H9 (cell line): ENCODE measurements at regions not wholly inside any gene's neighbourhood (a gene's known extent, or its start where the extent isn't known, plus 50 kb on each side); places are given as distances from the start of the nearest gene placed in this dataset.

ENCODE experiments used
- DNase-seq: peaks from one replicate; pipeline ENCODE4 v3.0.0-alpha.2; 2017
- H2AFZ ChIP-seq: one replicate; pipeline ENCODE4 v1.6.1; 2013; ENCODE audit warnings: mild to moderate bottlenecking, low read length, control low read depth, moderate library complexity
- H2AK5ac ChIP-seq: 2 replicates; pipeline ENCODE4 v1.6.1; 2013; ENCODE audit warnings: low read length, control low read depth, mixed read lengths; ENCODE audit not compliant: insufficient read length
- H2BK120ac ChIP-seq: one replicate; pipeline ENCODE4 v1.6.1; 2013; ENCODE audit warnings: low read depth, mild to moderate bottlenecking, low read length, control low read depth, inconsistent platforms; ENCODE audit not compliant: poor library complexity, severe bottlenecking
- H2BK12ac ChIP-seq: 2 replicates; pipeline ENCODE4 v1.6.1; 2013; ENCODE audit warnings: low read length, control low read depth, mixed read lengths, low read depth; ENCODE audit not compliant: insufficient read length
- H2BK15ac ChIP-seq: 2 replicates; pipeline ENCODE4 v1.6.1; 2013; ENCODE audit warnings: low read depth, low read length, control low read depth
- H2BK20ac ChIP-seq: one replicate; pipeline ENCODE4 v1.6.1; 2013; ENCODE audit warnings: low read depth, mild to moderate bottlenecking, low read length, control low read depth, inconsistent platforms; ENCODE audit not compliant: poor library complexity, severe bottlenecking
- H2BK5ac ChIP-seq: 2 replicates; pipeline ENCODE4 v1.6.1; 2013; ENCODE audit warnings: low read length, control low read depth, mixed read lengths; ENCODE audit not compliant: insufficient read length
- H3K14ac ChIP-seq: 2 replicates; pipeline ENCODE4 v1.6.1; 2013; ENCODE audit warnings: low read length, control low read depth; ENCODE audit not compliant: insufficient read depth
- H3K18ac ChIP-seq: 2 replicates; pipeline ENCODE4 v1.6.1; 2013; ENCODE audit warnings: low read depth, mild to moderate bottlenecking, mixed read lengths, low read length, control low read depth; ENCODE audit not compliant: insufficient read length
- H3K23ac ChIP-seq: 2 replicates; pipeline ENCODE4 v1.6.1; 2013; ENCODE audit warnings: low read length, control low read depth, mixed read lengths, low read depth; ENCODE audit not compliant: insufficient read length
- H3K23me2 ChIP-seq: 2 replicates; pipeline ENCODE4 v1.6.1; 2013; ENCODE audit warnings: low read depth, mild to moderate bottlenecking, mixed read lengths, low read length, control low read depth; ENCODE audit not compliant: insufficient read length, poor library complexity, severe bottlenecking
- H3K27ac ChIP-seq: 2 replicates; pipeline ENCODE4 v1.5.1; 2013; ENCODE audit warnings: low read length, control low read depth, mixed read lengths, low read depth; ENCODE audit not compliant: insufficient read length
- H3K27me3 ChIP-seq: 2 replicates; pipeline ENCODE4 v1.6.1; 2013; ENCODE audit warnings: low read length, control low read depth, inconsistent platforms; ENCODE audit not compliant: insufficient read depth
- H3K4ac ChIP-seq: 2 replicates; pipeline ENCODE4 v1.6.1; 2013; ENCODE audit warnings: low read depth, mild to moderate bottlenecking, control low read depth, inconsistent platforms, low read length, moderate library complexity
- H3K4me1 ChIP-seq: 2 replicates; pipeline ENCODE4 v1.6.1; 2013; ENCODE audit warnings: low read length, control low read depth, inconsistent platforms; ENCODE audit not compliant: insufficient read depth
- H3K4me2 ChIP-seq: 2 replicates; pipeline ENCODE4 v1.6.1; 2013; ENCODE audit warnings: low read length, control low read depth, mixed read lengths; ENCODE audit not compliant: insufficient read length, insufficient read depth
- H3K56ac ChIP-seq: 2 replicates; pipeline ENCODE4 v1.6.1; 2013; ENCODE audit warnings: low read depth, mild to moderate bottlenecking, mixed read lengths, low read length, control low read depth; ENCODE audit not compliant: insufficient read length
- H3K79me1 ChIP-seq: 2 replicates; pipeline ENCODE4 v1.6.1; 2013; ENCODE audit warnings: low read depth, mild to moderate bottlenecking, moderate library complexity, low read length, control low read depth, inconsistent platforms; ENCODE audit not compliant: insufficient read depth, poor library complexity, severe bottlenecking
- H3K79me2 ChIP-seq: 2 replicates; pipeline ENCODE4 v1.6.1; 2013; ENCODE audit warnings: low read length, control low read depth, inconsistent platforms; ENCODE audit not compliant: insufficient read depth
- H3K9ac ChIP-seq: 2 replicates; pipeline ENCODE4 v1.6.1; 2013; ENCODE audit warnings: low read length, control low read depth, mixed read lengths; ENCODE audit not compliant: insufficient read length; ENCODE audit errors: extremely low read depth
- H3K9me3 ChIP-seq: one replicate; pipeline ENCODE4 v1.6.1; 2013; ENCODE audit warnings: low read depth, low read length, inconsistent platforms; ENCODE audit not compliant: control insufficient read depth
- H3T11ph ChIP-seq: one replicate; pipeline ENCODE4 v1.6.1; 2013; ENCODE audit warnings: mild to moderate bottlenecking, low read length, control low read depth, inconsistent platforms
- H4K20me1 ChIP-seq: one replicate; pipeline ENCODE4 v1.6.1; 2013; ENCODE audit not compliant: control insufficient read depth, insufficient read length, insufficient read depth
- H4K5ac ChIP-seq: 2 replicates; pipeline ENCODE4 v1.6.1; 2013; ENCODE audit warnings: low read depth, mild to moderate bottlenecking, mixed read lengths, low read length, control low read depth; ENCODE audit not compliant: insufficient read length
- H4K8ac ChIP-seq: replicated peaks from 2 replicates; pipeline ENCODE4 v1.6.1; 2013; ENCODE audit warnings: low read length, control low read depth, mixed read lengths, low read depth; ENCODE audit not compliant: insufficient read length
- H4K91ac ChIP-seq: 2 replicates; pipeline ENCODE4 v1.6.1; 2013; ENCODE audit warnings: low read depth, mild to moderate bottlenecking, moderate library complexity, mixed read lengths, low read length, control low read depth; ENCODE audit not compliant: insufficient read length
- H3K27ac Mint-ChIP-seq, 3 experiments: 2 replicates in 2 of 3; 3 replicates in 1 of 3; pipeline ENCODE4 v1.8.0; 2020 to 2021; ENCODE audit warnings: mixed read lengths in 3 of 3, mild to moderate bottlenecking in 1 of 3, moderate library complexity in 1 of 3
- H3K27me3 Mint-ChIP-seq: 2 replicates; pipeline ENCODE4 v1.8.0; 2021; ENCODE audit warnings: low read depth, mild to moderate bottlenecking, moderate library complexity, mixed read lengths
- H3K36me3 Mint-ChIP-seq, 3 experiments: 2 replicates in 2 of 3; 3 replicates in 1 of 3; pipeline ENCODE4 v1.8.0; 2020 to 2021; ENCODE audit warnings: low read depth in 3 of 3, mixed read lengths in 3 of 3; ENCODE audit not compliant: insufficient read depth in 1 of 3
- H3K4me1 Mint-ChIP-seq, 2 experiments: 2 replicates each; pipeline ENCODE4 v1.8.0; 2020; ENCODE audit warnings: mixed read lengths in 2 of 2
- H3K4me3 Mint-ChIP-seq, 2 experiments: 2 replicates in 1 of 2; 3 replicates in 1 of 2; pipeline ENCODE4 v1.8.0; 2020 to 2021; ENCODE audit warnings: mild to moderate bottlenecking in 2 of 2, mixed read lengths in 2 of 2, moderate library complexity in 1 of 2
- H3K9me3 Mint-ChIP-seq, 2 experiments: 2 replicates in 1 of 2; 3 replicates in 1 of 2; pipeline ENCODE4 v1.8.0; 2020; ENCODE audit warnings: mild to moderate bottlenecking in 2 of 2, mixed read lengths in 2 of 2, moderate library complexity in 1 of 2
- CTCF ChIP-seq: fragments of 200-600 bp; sonication (generic); conservative IDR thresholded peaks from 3 replicates; pipeline ENCODE4 v1.8.0; 2021; ENCODE audit warnings: antibody characterized with exemption, mild to moderate bottlenecking
- WGBS: extraction: QIAGEN DNeasy Blood & Tissue Kit; methylation state at CpG from one replicate; pipeline ENCODE4 v1.1.7; 2013; ENCODE audit warnings: missing lambda C conversion rate, low lambda C conversion rate, mixed read lengths; ENCODE audit not compliant: insufficient read length; ENCODE audit errors: extremely low coverage; 5-methylcytosine and 5-hydroxymethylcytosine counted together

- Mint-ChIP-seq H3K4me3 (no peak overlapping the region), H3K27me3 (peaks cover 6% of the 10 kb centered on the region)
- no peak overlapping the region for H2BK15ac ChIP-seq
Observed at GRCh38 chr20:1825938-1826445, 69.2 kb upstream of the SIRPA start.

More at GRCh38 chr20:1825938-1826445, 69.2 kb upstream of the SIRPA start:
- DNase-seq: no peak
- Histone ChIP-seq H3K27me3 (no peaks in the 10 kb centered on the region), H3K4me2 (no peak overlapping the region), H3K4ac (no peak overlapping the region), H4K5ac (no peak overlapping the region), H3K14ac (no peak overlapping the region), H2AK5ac (no peak overlapping the region), H3K79me2 (no peaks in the 10 kb centered on the region), H4K8ac (no peak overlapping the region), H3K27ac (no peak overlapping the region), H3T11ph (no peak overlapping the region), H2BK20ac (no peak overlapping the region), H3K9me3 (no peaks in the 10 kb centered on the region), H3K23ac (no peak overlapping the region), H2BK12ac (no peak overlapping the region), H2AFZ (no peak overlapping the region), H2BK5ac (no peak overlapping the region), H3K23me2 (no peaks in the 10 kb centered on the region), H4K20me1 (no peaks in the 10 kb centered on the region), H3K56ac (no peak overlapping the region), H3K4me1 (no peaks in the 10 kb centered on the region), H3K9ac (no peak overlapping the region), H3K18ac (no peak overlapping the region), H2BK120ac (no peak overlapping the region), H3K79me1 (no peaks in the 10 kb centered on the region), H4K91ac (no peak overlapping the region)
- H3K27ac Mint-ChIP-seq: no peak overlapping the region
- no CpG with 5 or more reads among the region's 4 CpGs for WGBS
- TF ChIP-seq CTCF: no peak
- H3K9me3 Mint-ChIP-seq: peaks cover 0 to 3% of the 10 kb centered on the region in 2 experiments; a peak in 1 of 5 replicates
- H3K36me3 Mint-ChIP-seq: no peaks in the 10 kb centered on the region; a peak in 2 of 7 replicates
- peaks cover 25 to 28% of the 10 kb centered on the region in 2 experiments for H3K4me1 Mint-ChIP-seq
